Astrocyte (in vitro differentiated cells and primary cell): ENCODE measurements at regions not wholly inside any gene's neighbourhood (a gene's known extent, or its start where the extent isn't known, plus 50 kb on each side); places are given as distances from the start of the nearest gene placed in this dataset.

Experiments
- CTCF ChIP-seq: IDR thresholded peaks from 2 replicates; pipeline ENCODE4 v1.5.1; 2011; ENCODE audit warnings: low read depth, mild to moderate bottlenecking, inconsistent platforms, low read length, moderate library complexity; ENCODE audit not compliant: insufficient read depth
- EZH2 ChIP-seq: IDR thresholded peaks from 2 replicates; pipeline ENCODE4 v1.6.1; 2012; ENCODE audit warnings: mild to moderate bottlenecking, low read length, inconsistent platforms; ENCODE audit not compliant: insufficient read depth

- TF ChIP-seq CTCF (no peak), EZH2 (no peak)
Measured at GRCh38 chr12:73384592-73384991, 1112.4 kb downstream of the TRHDE start.
